ENCODE measurements at regions not wholly inside any gene's neighbourhood (a gene's known extent, or its start where the extent isn't known, plus 50 kb on each side); places are given as distances from the start of the nearest gene placed in this dataset.

GRCh38 chr12:38157274-38157932 is 159.2 kb upstream of the ALG10B start:
- Mint-ChIP-seq H3K36me3 (ENCODE audit: insufficient read depth in 1 of 3, low read depth in 3 of 3) (peaks cover 4 to 11% (median 11%) of the 10 kb centered on the region in 3 experiments; a peak in 6 of 7 replicates), H3K27ac (no peak overlapping the region), H3K27me3 (ENCODE audit: low read depth) (peaks cover 7% of the 10 kb centered on the region), H3K4me3 (no peak overlapping the region), H3K4me1 (no peaks in the 10 kb centered on the region), H3K9me3 (peaks cover 95 to 98% of the 10 kb centered on the region in 2 experiments)
- no peak overlapping the region for H3K18ac ChIP-seq (ENCODE audit: insufficient read length, low read depth, low read length)
- no peak overlapping the region for H3T11ph ChIP-seq (ENCODE audit: low read length)
- H3K14ac ChIP-seq (ENCODE audit: insufficient read depth, low read length), result no peak overlapping the region
- no peak overlapping the region for H3K56ac ChIP-seq (ENCODE audit: insufficient read length, low read depth, low read length)
- H3K9me3 ChIP-seq (ENCODE audit: control insufficient read depth, low read depth, low read length), result peaks cover 97% of the 10 kb centered on the region
- H2BK15ac ChIP-seq (ENCODE audit: low read depth, low read length), result no peak overlapping the region
- H3K23me2 ChIP-seq (ENCODE audit: insufficient read length, low read depth, low read length, poor library complexity, severe bottlenecking), result no peaks in the 10 kb centered on the region
- no peak overlapping the region for H4K91ac ChIP-seq (ENCODE audit: insufficient read length, low read depth, low read length)
- H4K20me1 ChIP-seq (ENCODE audit: control insufficient read depth, insufficient read depth, insufficient read length), result no peaks in the 10 kb centered on the region
- no peak overlapping the region for H3K9ac ChIP-seq (ENCODE audit: extremely low read depth, insufficient read length, low read length)
- no CpG with 5 or more reads among the region's 39 CpGs for WGBS (ENCODE audit: extremely low coverage, insufficient read length, low lambda C conversion rate)
- no peak overlapping the region for H2AFZ ChIP-seq (ENCODE audit: low read length)
- no peak overlapping the region for H2AK5ac ChIP-seq (ENCODE audit: insufficient read length, low read length)
- no peaks in the 10 kb centered on the region for H3K27me3 ChIP-seq (ENCODE audit: insufficient read depth, low read length)
- H2BK5ac ChIP-seq (ENCODE audit: insufficient read length, low read length), result no peak overlapping the region
- DNase-seq, result peak; percentile 19
- H3K4me2 ChIP-seq (ENCODE audit: insufficient read depth, insufficient read length, low read length), result no peak overlapping the region
- no peaks in the 10 kb centered on the region for H3K79me2 ChIP-seq (ENCODE audit: insufficient read depth, low read length)
- H3K4ac ChIP-seq (ENCODE audit: low read depth, low read length), result no peak overlapping the region
- H4K5ac ChIP-seq (ENCODE audit: insufficient read length, low read depth, low read length), result no peak overlapping the region
- H3K4me1 ChIP-seq (ENCODE audit: insufficient read depth, low read length), result no peaks in the 10 kb centered on the region
- H3K79me1 ChIP-seq (ENCODE audit: insufficient read depth, low read depth, low read length, poor library complexity, severe bottlenecking), result no peaks in the 10 kb centered on the region
- H3K27ac ChIP-seq (ENCODE audit: insufficient read length, low read depth, low read length), result no peak overlapping the region
- no peak overlapping the region for H2BK12ac ChIP-seq (ENCODE audit: insufficient read length, low read depth, low read length)
- H4K8ac ChIP-seq (replicated peaks; ENCODE audit: insufficient read length, low read depth, low read length), result no peak overlapping the region
- no peak overlapping the region for H2BK20ac ChIP-seq (ENCODE audit: low read depth, low read length, poor library complexity, severe bottlenecking)
- H2BK120ac ChIP-seq (ENCODE audit: low read depth, low read length, poor library complexity, severe bottlenecking), result no peak overlapping the region
- TF ChIP-seq CTCF (conservative IDR thresholded peaks at IDR 0.05), result no peak
- no peak overlapping the region for H3K23ac ChIP-seq (ENCODE audit: insufficient read length, low read depth, low read length)
